Caco-2 (cell line): ENCODE measurements at regions not wholly inside any gene's neighbourhood (a gene's known extent, or its start where the extent isn't known, plus 50 kb on each side); places are given as distances from the start of the nearest gene placed in this dataset.
A peak's percentile ranks its signal among the peaks of the same experiment; 100 is the strongest.

Experiments used
- BruUV-seq: library from RNA; stranded (reverse); fragments of 400-500 nt; replicated peaks from 2 replicates; lab custom pipeline; 2021; lab: Mats Ljungman, UMichigan
- CTCF ChIA-PET: fragments of 300-600 bp; sonication (Branson Sonifier 250); formaldehyde crosslinking; loops from one replicate; lab custom pipeline; 2022; ENCODE audit warnings: antibody characterized with exemption; lab: Charles Lee
- POLR2A ChIA-PET: fragments of 300-600 bp; sonication (Branson Sonifier 250); formaldehyde crosslinking; loops from one replicate; lab custom pipeline; 2022; ENCODE audit warnings: antibody characterized with exemption; lab: Charles Lee
- DNase-seq, 2 experiments: peaks; one replicate each; pipeline versions ENCODE4 v3.0.0 to v3.0.0-alpha.2; 2020 to 2022
- H3K27me3 ChIP-seq: replicated peaks from 2 replicates; pipeline ENCODE4 v1.6.0; 2011; ENCODE audit warnings: low read length; ENCODE audit not compliant: control insufficient read depth, insufficient read depth
- H3K36me3 ChIP-seq: 2 replicates; pipeline ENCODE4 v1.5.1; 2011; ENCODE audit warnings: low read length; ENCODE audit not compliant: control insufficient read depth, insufficient read depth
- H3K4me1 ChIP-seq: fragments of 250-450 bp; sonication (Bioruptor Pico); 2 replicates; pipeline ENCODE4 v1.5.1; 2020; ENCODE audit warnings: mild to moderate bottlenecking
- H3K4me3 ChIP-seq: 2 replicates; pipeline ENCODE4 v1.5.1; 2011; ENCODE audit warnings: low read depth, mild to moderate bottlenecking, control low read depth, low read length
- H3K9me3 ChIP-seq: fragments of 250-450 bp; sonication (Bioruptor Pico); 2 replicates; pipeline ENCODE4 v1.5.1; 2020; ENCODE audit warnings: mild to moderate bottlenecking, moderate library complexity
- H3K27ac Mint-ChIP-seq: one replicate; pipeline ENCODE4 v1.8.0; 2022; ENCODE audit warnings: mixed read lengths; ENCODE audit not compliant: unreplicated experiment
- H3K27me3 Mint-ChIP-seq: one replicate; pipeline ENCODE4 v1.8.0; 2022; ENCODE audit warnings: mixed read lengths; ENCODE audit not compliant: insufficient read depth, unreplicated experiment
- H3K36me3 Mint-ChIP-seq: one replicate; pipeline ENCODE4 v1.8.0; 2022; ENCODE audit warnings: mild to moderate bottlenecking, mixed read lengths; ENCODE audit not compliant: insufficient read depth, unreplicated experiment
- H3K4me1 Mint-ChIP-seq: one replicate; pipeline ENCODE4 v1.8.0; 2022; ENCODE audit warnings: low read depth, mixed read lengths; ENCODE audit not compliant: unreplicated experiment
- H3K4me3 Mint-ChIP-seq: one replicate; pipeline ENCODE4 v1.8.0; 2022; ENCODE audit warnings: mild to moderate bottlenecking, moderate library complexity, mixed read lengths; ENCODE audit not compliant: unreplicated experiment
- H3K9me3 Mint-ChIP-seq: one replicate; pipeline ENCODE4 v1.8.0; 2022; ENCODE audit warnings: mixed read lengths; ENCODE audit not compliant: unreplicated experiment
- CTCF ChIP-seq, 2 experiments: fragments of 200-600 bp in 1 of 2; IDR thresholded peaks; 1 replicate in 1 of 2; 2 replicates in 1 of 2; pipeline versions ENCODE4 v1.5.1 to v1.8.0; 2011 to 2022; ENCODE audit warnings: antibody characterized with exemption in 1 of 2, control low read depth in 1 of 2, inconsistent platforms in 1 of 2, low read depth in 1 of 2, low read length in 1 of 2, mild to moderate bottlenecking in 1 of 2, moderate library complexity in 1 of 2; ENCODE audit not compliant: insufficient read depth in 1 of 2, severe bottlenecking in 1 of 2, unreplicated experiment in 1 of 2
- intact Hi-C: fragments of 100-400 bp; cut with micrococcal nuclease; formaldehyde crosslinking; loops from one replicate; pipeline ENCODE4 v1.10.0; 2022; ENCODE audit not compliant: unreplicated experiment

GRCh38 chr7:46131916-46132795 is 211.1 kb upstream of the IGFBP3 start:
- Mint-ChIP-seq H3K36me3 (no peaks in the 10 kb centered on the region), H3K4me3 (no peak overlapping the region), H3K27ac (no peak overlapping the region), H3K9me3 (no peaks in the 10 kb centered on the region), H3K27me3 (peaks cover 6% of the 10 kb centered on the region), H3K4me1 (peaks cover 4% of the 10 kb centered on the region)
- intact Hi-C loops = no loop called here
- no peak overlapping the region for H3K4me3 ChIP-seq
- no TSS peak for BruUV-seq
- no peaks in the 10 kb centered on the region for H3K36me3 ChIP-seq
- no peaks in the 10 kb centered on the region for H3K4me1 ChIP-seq
- no peaks in the 10 kb centered on the region for H3K9me3 ChIP-seq
- ChIA-PET CTCF (interaction anchor here (0.5 to 1.0 kb wide), 2 partner anchors 21 to 149 kb away, joined by 3 read pairs; no protein-coding TSS in a partner anchor), POLR2A (no interaction called here)
- no peaks in the 10 kb centered on the region for H3K27me3 ChIP-seq
- DNase-seq = peak in 1 of 2 experiments; percentile 31
- peak in 1 of 2 experiments; percentile 35 for TF ChIP-seq CTCF (IDR thresholded peaks at IDR 0.05; ENCODE audit: insufficient read depth in 1 of 2, low read depth in 1 of 2, low read length in 1 of 2, severe bottlenecking in 1 of 2, unreplicated experiment in 1 of 2)

GRCh38 chr7:46129831-46130230 is 208.8 kb upstream of the IGFBP3 start:
- Mint-ChIP-seq H3K27ac (no peak overlapping the region), H3K36me3 (no peaks in the 10 kb centered on the region), H3K9me3 (no peaks in the 10 kb centered on the region), H3K4me1 (peaks cover 4% of the 10 kb centered on the region), H3K27me3 (peaks cover 6% of the 10 kb centered on the region), H3K4me3 (no peak overlapping the region)
- no peak for TF ChIP-seq CTCF (IDR thresholded peaks at IDR 0.05; ENCODE audit: insufficient read depth in 1 of 2, low read depth in 1 of 2, low read length in 1 of 2, severe bottlenecking in 1 of 2, unreplicated experiment in 1 of 2)
- ChIA-PET POLR2A (no interaction called here), CTCF (no interaction called here)
- Histone ChIP-seq H3K27me3 (no peaks in the 10 kb centered on the region), H3K36me3 (no peaks in the 10 kb centered on the region), H3K4me3 (no peak overlapping the region), H3K9me3 (no peaks in the 10 kb centered on the region), H3K4me1 (no peaks in the 10 kb centered on the region)
- no TSS peak for BruUV-seq
- intact Hi-C loops = no loop called here
- DNase-seq = no peak

GRCh38 chr7:46127814-46128213 is 206.7 kb upstream of the IGFBP3 start:
- no peaks in the 10 kb centered on the region for H3K4me1 ChIP-seq
- Mint-ChIP-seq H3K27me3 (peaks cover 12% of the 10 kb centered on the region), H3K4me3 (no peak overlapping the region), H3K36me3 (no peaks in the 10 kb centered on the region), H3K9me3 (no peaks in the 10 kb centered on the region), H3K4me1 (peaks cover 4% of the 10 kb centered on the region), H3K27ac (no peak overlapping the region)
- no TSS peak for BruUV-seq
- intact Hi-C loops = no loop called here
- ChIA-PET POLR2A (no interaction called here), CTCF (no interaction called here)
- no peak for TF ChIP-seq CTCF (IDR thresholded peaks at IDR 0.05; ENCODE audit: insufficient read depth in 1 of 2, low read depth in 1 of 2, low read length in 1 of 2, severe bottlenecking in 1 of 2, unreplicated experiment in 1 of 2)
- H3K27me3 ChIP-seq = no peaks in the 10 kb centered on the region
- DNase-seq = no peak
- H3K4me3 ChIP-seq = no peak overlapping the region
- no peaks in the 10 kb centered on the region for H3K36me3 ChIP-seq
- H3K9me3 ChIP-seq = no peaks in the 10 kb centered on the region
